GM18909 (cell line): ENCODE measurements at regions not wholly inside any gene's neighbourhood (a gene's known extent, or its start where the extent isn't known, plus 50 kb on each side); places are given as distances from the start of the nearest gene placed in this dataset.
"Not testable (repeated sequence)": the region's sequence is repeated elsewhere in the genome, so short reads cannot be mapped to it uniquely, and the experiment has no call there.

Experiments used
- ATAC-seq: cut with Tn5 transposase; IDR thresholded peaks from one replicate; pipeline ENCODE4 v1.9.1; 2021; ENCODE audit warnings: mild to moderate bottlenecking; ENCODE audit not compliant: unreplicated experiment, poor library complexity

DNA sequence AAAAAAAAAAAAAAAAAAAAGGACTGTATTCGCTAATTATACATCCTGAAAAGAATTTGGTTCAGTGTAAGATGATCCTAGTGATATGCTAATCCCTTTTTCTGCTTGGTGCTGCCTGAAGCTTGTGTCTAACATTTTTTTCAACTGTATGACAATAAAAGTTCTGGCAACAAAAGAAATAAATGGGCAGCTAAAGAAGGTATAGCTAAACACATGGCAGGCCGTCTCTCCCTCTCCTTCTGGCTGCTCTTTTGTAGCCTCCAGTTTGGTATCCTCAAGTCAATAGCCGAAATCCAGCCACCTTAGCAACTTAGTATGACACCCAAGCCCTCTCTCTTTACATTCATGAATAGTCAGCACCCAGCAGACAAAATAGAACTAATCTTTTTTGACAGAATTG, 198.3 kb upstream of the OTX2 start:
- no peak for ATAC-seq

DNA sequence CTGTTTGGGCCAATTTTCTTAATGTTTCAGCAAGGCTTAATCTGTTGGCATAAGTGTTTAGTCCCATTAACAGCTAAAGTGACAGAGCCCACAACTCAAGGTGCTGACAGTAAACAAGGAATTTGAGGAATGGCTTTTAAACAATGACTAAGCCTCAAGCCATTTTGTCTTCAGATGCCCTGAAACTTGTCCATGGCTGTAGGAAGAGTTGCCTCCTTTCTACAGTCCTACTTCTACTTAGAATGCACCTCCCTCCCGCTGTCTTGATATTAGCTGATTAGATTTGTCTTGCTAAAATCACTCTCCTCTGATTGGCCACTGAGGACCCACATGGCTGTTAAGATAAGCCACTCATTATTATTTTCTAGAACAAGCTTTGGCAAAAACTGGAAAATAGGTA, 188.4 kb upstream of the OTX2 start:
- no peak for ATAC-seq

DNA sequence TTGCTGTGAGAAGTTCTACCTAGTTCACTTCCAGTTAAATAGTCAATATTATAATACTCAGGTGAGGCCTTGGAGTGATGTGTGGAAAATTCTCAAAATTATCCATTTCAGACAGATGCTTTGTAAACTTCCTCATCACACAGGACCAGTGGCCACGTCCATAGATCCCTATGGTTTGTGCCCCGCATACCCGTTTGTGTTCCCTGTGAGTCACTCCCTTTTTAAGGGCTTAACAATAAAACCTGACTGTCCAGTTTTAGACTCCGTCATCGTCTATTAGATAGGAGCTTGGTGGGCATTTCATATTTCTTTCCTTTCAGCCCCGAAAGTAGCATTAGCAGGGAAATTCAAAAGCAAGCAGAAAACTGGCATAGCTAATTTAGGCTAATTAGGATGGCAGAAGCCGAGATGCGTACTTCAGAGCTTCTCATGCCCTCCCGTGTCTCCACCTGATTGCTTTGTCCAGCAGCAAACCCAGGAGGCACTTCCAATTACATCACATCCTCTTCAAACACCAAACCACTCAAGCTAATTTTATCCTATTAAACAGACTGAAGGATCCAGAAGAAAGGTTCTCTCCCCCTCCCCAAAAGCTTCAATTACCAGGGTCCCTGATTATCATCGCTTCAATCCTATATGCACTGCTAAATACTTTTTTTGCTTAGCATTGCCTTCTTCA, 186.6 kb upstream of the OTX2 start:
- ATAC-seq = no peak

DNA sequence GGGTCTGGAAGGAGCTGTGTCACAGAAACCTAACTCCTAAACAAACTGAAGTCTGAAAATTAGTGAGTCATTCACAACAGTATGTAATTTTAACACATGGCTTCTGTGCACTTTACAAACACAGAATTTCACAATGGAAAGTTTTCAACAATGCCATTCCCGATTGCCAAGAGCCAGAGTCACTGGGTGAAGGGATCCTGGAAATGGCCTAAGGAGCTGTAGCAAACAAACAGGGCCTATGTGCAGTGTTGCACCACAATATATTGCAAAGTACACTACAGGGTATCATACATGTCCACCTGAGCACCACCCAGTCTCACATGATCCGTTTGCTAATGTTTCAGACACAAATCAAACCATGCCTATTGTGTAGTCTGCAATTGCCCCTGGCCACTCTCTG, 184.7 kb upstream of the OTX2 start:
- ATAC-seq = no peak

DNA sequence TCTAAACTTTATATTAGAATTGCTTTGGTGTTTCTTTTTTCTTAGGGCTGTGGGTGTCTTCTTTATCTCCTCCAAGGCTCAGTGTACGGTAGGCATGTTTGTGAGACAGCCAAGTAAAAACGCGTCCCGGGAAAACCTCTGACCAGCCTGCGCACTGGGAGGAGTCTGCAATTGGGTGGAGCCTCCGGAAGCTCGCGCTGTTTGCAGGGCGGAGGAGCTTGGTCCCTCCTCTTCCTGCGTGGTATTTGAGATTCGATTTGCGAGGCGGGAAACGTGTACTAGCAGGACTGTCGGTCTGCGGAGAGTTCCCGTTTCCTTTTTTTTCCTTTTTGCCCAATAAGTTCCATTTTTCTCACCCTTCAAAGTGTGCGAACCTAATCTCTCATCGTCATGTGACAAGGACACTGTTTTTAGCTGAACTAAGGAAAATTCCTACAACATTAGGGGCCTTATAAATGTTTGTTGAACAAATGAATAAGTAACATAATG, 182.1 kb upstream of the OTX2 start:
- ATAC-seq = no peak

DNA sequence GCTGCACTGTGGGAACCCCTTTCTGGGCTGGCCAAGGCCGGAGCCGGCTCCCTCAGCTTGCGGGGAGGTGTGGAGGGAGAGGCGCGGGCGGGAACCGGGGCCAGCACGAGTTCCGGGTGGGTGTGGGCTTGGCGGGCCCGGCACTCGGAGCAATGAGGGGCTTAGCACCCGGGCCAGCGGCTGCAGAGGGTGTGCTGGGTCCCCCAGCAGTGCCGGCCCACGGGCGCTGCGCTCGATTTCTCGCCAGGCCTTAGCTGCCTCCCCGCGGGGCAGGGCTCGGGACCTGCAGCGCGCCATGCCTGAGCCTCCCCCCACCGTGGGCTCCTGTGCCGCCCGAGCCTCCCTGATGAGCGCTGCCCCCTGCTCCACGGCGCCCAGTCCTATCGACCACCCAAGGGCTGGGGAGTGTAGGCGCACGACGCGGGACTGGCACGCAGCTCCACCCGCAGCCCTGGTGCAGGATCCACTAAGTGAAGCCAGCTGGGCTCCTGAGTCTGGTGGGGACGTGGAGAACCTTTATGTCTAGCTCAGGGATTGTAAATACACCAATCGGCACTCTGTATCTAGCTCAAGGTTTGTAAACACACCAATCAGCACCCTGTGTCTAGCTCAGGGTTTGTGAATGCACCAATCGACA, 180.8 kb upstream of the OTX2 start:
- ATAC-seq = not testable (repeated sequence)

DNA sequence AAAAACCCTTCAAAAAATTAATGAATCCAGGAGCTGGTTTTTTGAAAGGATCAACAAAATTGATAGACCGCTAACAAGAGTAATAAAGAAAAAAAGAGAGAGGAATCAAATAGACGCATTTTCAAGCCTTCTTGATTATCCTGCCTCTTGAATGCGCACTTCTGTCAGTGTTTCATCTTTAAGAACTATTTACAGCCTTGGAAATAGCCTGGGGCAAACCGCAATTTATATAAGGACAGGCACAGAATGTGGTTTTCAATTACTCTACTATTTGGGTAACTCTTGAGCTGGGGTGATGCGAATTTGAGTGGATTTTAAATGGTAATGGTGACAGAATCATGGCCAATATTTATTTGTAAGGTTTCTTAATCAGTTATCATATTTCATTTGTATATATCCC, 179.1 kb upstream of the OTX2 start:
- no peak for ATAC-seq

DNA sequence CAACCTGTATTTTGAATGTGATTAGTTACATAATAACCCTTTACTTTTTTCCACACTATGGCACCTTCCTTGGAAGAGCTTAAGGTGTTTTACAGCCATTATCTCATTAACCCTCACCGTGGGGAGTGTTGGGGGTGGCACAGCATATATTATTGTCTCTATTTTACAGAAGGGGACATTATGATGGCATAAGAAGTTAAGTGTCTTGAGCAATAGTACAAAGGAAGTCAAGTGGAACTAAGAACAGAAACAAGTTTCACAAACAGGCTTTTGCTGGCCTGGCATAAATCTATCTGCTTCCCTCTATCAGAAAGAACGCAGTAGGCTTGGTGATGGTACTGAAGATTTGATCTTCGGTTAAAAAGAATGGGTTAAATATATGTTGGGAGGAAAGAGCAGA, 169.7 kb upstream of the OTX2 start:
- no peak for ATAC-seq

DNA sequence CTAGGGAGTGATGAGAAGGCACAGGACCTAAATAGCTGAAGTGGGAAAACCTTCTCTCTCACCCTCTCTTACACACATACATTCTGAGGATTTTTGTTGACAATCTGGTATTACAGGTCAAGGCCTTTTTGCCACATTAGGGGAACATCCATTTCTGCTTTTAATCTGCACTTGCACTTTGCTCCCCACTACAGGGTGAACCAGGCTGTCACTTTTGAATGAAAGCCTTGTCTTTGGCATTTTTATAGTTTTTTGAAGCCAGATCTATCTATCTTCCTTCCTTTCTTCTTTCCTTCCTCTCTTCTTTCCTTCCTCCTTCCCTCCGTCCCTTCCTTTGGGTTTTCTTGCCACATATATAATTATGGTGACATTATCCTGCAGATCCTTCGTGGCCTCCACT, 165.9 kb upstream of the OTX2 start:
- ATAC-seq = no peak

DNA sequence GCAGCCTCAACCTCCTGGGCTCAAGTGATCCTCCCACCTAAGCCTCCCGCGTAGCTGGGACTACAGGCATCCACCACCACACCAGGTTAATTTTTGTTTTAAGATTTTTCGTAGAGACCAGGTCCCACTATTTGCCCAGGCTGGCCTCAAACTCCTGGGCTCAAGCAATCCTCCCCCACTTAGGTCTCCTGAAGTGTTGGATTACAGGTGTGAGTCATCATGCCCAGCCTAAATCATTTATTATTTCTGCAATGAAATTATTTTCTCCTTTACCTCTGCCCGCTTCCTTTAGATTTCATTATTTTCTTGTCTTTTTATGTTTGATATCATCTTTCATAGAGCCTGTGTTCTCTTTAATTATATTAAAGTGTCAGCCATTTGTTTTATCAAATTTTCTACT, 165.2 kb upstream of the OTX2 start:
- no peak for ATAC-seq

DNA sequence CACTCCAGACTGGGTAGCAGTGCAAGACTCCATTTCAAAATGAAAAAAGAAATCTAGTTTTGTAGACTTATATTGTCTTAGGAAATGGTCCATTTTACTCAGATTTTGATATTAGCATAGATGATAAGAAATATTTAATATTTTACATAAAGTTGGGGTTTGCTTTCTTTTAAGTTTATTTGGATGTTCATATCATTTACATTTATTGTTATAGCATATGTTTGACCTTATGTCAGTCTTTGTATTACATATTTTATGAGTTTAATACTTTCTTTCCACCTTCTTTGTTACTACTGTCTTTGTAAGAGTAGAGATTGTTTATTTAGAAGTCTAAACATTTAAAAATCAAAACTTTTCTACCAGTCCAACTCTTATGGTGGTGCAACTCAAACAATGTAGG, 162.7 kb upstream of the OTX2 start:
- ATAC-seq = no peak

DNA sequence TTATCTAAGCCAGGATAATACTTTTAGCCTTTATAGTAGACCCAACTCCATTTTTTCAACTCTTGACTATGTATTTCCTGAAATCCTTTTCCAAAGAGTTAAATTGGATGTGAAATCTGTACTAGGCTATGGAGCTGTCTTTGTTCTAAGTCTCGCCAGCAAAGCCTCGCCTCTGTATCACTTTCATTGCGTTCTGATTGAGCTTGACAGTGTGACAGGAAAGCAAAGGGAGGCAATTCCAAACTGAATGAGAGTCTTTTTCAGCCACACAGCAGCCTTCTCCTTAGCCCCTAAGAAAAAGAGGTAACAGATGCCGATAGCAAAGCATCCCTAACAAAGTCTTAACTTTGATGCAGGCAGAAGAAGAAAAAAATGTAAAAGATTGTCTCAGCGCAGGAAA, 154.6 kb upstream of the OTX2 start:
- no peak for ATAC-seq

DNA sequence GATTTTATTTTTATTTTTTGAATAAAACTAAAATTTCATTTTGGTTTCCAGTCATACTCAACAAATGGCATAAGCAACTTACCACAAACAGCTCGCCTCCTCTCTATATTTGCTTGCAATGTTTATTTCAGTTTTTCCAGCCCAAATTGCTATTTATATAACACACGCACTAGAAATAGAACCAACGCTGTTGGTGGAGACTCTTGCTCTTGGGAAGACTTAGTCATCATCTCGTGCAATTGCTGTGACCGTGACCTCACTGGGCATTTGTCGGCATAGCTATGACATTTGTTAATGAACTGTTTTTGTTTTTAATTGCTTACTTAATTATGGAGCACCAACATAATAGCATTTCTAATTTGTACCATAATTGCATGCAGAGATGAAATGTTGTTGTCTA, 153.1 kb upstream of the OTX2 start:
- no peak for ATAC-seq

DNA sequence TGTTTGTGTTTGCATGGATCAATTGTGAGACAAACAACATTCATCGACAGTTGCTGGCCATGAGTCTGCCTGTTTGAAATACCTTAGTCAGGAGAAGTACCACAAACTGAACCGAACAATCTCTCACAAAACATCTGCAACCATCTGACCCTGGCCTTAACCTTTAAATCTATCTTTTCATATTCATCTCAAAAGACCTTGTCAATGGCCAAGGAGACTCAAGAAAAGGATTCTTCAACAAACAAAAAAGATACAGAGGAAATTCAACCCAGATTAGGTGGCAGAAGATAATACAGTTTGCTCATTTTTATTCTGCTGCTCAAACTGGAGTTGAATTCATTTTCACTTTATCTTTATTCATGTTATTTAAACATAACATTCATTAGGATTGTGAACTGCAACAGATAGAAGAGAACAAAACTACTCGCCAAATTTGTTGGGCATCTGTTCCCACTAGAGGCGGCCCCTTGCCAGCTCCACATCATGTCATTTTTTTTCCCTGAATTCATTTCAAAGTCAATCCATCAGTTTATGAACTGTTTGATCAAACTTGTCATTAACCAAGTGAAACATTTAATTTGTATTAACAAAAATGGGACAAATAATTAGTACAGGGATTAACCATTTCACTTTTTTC, 152.3 kb upstream of the OTX2 start:
- no peak for ATAC-seq

DNA sequence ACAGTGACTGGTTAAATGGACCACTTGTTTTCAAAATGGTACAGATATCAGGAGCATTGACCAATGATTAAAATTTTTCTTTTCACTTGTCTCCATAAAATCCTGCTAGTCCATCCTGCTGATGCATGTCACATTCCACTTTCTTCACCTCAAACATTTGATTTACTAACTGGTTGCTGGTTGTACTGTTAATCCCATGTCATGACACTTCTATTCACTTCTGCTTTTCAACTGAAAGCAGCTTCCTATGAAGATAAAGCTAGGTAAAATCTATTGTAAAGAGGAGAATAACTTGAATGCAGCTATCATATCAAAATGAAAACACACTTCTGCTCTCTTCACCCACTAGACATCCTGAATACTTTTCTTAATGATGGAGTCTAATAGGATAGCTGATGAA, 149.6 kb upstream of the OTX2 start:
- no peak for ATAC-seq

DNA sequence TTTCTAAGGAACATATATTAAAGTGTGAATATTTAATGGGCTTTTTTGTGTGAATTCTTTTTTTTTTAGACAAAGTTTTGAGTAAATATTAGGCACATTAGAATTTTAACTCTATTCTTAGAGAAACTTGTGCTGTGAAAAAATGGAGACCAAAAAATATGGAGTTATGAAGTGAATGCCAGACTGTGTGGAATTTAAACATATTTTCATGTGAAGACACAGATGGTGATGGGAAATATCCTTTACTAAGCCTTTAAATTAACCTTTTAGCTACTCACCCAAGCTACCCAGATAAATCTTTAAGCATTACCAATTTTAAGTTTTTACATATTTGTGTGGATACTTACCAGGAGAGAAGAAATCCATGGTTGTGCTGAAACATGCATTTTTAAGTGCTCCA, 148.8 kb upstream of the OTX2 start:
- ATAC-seq = no peak

DNA sequence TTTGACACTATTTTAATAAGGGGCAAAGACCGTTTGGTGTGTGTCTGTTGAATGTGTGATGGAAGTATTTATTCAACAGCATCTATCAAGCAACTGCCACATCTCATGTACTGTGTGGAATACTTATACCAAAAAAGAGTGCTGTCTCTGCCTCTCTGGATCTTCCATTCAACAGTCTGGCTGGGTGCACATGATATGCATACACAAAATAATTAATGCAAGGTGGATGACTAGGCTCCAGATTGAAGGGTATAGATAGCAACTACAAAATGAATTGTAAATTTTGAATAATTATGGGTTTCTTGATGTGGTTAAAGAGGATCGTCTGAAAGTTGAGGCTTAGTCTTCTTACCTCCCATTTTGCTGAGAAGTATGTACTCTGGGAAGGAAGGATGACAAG, 145.9 kb upstream of the OTX2 start:
- no peak for ATAC-seq

DNA sequence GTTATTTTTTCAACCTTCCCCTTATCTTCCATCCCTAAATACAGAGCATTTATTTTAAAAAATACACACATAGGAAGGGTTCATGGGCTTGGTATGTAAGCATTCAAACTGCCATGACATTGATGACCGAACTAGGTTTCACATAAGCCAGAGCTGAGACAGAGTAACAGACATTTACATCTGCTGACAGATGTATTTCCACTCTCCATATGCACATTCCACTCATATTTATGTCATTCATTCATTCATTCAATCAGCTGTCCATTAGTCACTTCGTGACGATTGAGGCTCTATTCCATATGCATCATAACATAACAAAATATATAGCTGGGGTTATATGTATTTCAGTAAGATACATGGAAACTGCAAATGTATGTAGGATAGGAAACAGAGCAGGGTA, 145.5 kb upstream of the OTX2 start:
- ATAC-seq = no peak

DNA sequence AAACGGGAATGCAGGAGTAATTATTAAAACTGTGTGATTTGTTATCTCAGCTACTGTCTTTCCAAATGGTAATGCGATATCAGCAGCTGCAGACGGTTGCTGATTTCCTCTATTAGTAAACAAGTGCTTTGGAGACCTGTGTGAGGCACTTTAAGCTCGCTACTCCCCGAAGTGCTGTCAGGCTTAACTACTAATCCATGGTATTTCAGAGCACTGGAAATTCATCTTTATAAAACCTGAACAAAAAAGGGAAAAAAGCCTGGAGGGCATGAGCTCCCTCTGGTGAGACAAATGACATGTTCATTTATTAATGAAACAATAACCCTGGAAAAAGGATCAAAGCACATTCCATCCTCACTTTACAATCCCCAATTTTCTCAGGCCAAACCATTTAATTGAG, 143.6 kb upstream of the OTX2 start:
- no peak for ATAC-seq

DNA sequence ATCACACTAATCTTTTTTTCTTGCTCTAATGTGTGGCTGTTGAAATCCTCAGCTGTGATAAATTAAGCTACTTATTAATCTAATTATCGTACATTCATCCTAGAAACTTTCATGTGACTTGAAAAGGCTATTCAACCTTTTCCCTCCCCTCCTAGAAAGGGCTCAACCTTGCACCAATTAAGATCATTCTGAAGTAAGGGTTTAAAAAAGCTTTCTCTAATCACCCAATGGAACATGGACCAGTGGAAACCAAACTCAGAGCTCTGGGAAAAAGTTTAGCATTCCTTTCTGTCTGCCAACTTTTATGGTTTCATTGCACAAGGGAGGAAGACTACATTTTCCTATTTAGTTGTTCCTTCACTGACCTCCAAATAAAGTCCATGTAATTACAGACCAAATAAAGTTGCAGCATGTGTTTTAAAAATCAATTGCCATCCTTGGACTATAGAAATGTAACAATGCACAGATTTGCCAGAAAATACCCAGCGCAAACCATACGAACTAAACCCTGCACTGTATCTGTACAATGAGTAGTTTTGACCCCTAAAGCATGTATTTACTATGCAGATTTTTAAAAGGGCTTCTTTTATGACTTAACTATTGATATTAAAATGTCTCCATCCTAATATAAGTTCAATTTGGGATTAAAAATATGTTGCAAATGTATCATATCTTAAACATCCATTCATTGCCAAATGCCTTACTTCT, 142.6 kb upstream of the OTX2 start:
- no peak for ATAC-seq

DNA sequence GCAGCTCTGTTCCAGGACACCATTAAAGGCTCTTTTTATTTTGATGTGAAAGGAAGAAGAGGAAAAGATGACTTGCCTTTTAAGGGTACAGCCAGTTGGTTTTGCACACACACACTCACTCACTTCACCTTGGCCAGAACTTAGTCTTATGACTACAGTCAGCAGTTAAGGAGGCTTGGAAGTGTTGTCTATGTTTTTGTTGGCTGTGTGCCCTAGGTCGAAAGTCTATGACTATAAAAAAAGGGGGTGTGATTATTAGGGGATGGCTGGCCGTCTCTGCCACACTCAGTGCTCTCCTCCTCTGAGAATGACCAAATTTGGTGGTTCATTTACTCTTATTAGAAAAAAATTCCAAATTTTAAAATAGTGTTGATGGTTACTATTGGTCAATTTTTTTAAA, 139.5 kb upstream of the OTX2 start:
- ATAC-seq = no peak
